ENCODE measurements at regions not wholly inside any gene's neighbourhood (a gene's known extent, or its start where the extent isn't known, plus 50 kb on each side); places are given as distances from the start of the nearest gene placed in this dataset.

DNA sequence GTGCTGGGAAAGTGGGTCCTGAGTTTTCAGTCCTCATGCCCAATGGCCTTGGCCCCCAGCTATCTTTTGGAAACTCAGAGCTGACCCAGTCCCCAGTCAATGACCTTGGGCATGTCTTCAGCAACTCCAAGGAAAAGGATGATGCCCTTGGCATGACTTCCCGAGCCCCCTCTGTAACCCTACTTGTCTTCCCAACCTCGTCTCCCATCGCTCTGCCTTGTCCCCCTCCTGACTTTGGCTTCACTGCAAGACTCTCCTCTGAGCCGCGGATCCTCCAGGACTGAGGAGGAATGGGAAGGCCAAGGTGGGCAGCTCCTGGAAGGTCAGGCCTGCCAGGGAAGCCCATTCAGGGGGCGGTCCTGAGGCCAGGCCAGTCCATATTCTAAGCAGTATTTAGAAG, 73.5 kb upstream of the MEF2A start:
- TF ChIP-seq CTCF (IDR thresholded peaks at IDR 0.05; ENCODE audit: control extremely low read depth in 1 of 3, insufficient read depth in 1 of 3, low read depth in 1 of 3, low read length in 3 of 3) (no peak), POLR2A (IDR thresholded peaks at IDR 0.05; ENCODE audit: control extremely low read depth in 1 of 2, low read depth in 2 of 2, low read length in 2 of 2) (no peak), SP1 (IDR thresholded peaks at IDR 0.05; ENCODE audit: low read depth, low read length) (no peak), RBBP5 (IDR thresholded peaks at IDR 0.05; ENCODE audit: borderline replicate concordance, low read depth, low read length) (no peak), YY1 (IDR thresholded peaks at IDR 0.05; ENCODE audit: low read depth, low read length) (no peak)

Data from H1 (cell line).